Epithelial cell of esophagus (primary cell): ENCODE measurements at regions not wholly inside any gene's neighbourhood (a gene's known extent, or its start where the extent isn't known, plus 50 kb on each side); places are given as distances from the start of the nearest gene placed in this dataset.

Experiments used
- DNase-seq: peaks from one replicate; pipeline ENCODE4 v3.0.0; 2010; ENCODE audit warnings: low read depth
- H3K4me3 ChIP-seq: 2 replicates; pipeline ENCODE4 v1.5.1; 2011; ENCODE audit warnings: mild to moderate bottlenecking, low read length, control low read depth
- CTCF ChIP-seq: IDR thresholded peaks from 2 replicates; pipeline ENCODE4 v1.5.1; 2011; ENCODE audit warnings: low read depth, mild to moderate bottlenecking, low read length, control low read depth, inconsistent platforms; ENCODE audit not compliant: insufficient read depth; ENCODE audit errors: missing control alignments

DNA sequence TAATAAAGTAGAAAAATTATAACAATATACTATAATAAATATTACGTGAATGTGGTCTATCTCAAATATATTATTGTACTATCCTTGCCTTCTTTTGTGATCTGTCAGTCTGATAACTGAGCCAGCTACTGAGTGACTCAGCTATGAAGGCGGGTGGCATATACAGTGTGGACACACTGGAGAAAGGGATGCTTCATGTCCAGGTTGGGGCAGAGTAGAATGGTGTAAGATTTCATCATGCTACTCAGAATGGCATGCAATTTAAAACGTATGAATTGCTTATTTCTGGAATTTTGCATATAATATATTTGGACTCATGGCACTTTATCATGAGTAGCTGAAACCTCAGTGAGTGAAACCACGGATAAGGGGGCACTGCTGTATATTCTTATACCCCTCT lies 172.9 kb upstream of the TBC1D5 start:
- TF ChIP-seq CTCF = no peak
- DNase-seq = peak; percentile 66
- no peak overlapping the region for H3K4me3 ChIP-seq

DNA sequence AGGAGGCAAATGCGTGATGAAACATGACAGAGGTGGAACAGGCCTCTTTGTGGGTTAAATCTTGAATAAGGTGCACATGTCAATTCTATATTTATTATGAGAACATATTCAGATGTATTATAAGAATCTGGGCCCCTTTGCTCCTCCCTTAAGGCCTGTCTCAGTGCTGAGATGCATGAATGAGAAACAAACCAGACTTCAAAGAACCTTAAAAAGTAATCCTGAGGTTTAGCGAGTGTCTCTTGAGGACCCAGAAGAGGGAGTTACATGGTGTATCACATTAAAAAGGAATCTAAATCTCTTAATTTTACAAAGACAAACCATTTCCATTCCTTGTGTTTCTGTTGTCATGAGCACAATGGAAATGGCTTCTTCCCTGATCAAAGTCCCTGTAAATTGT lies 170.9 kb upstream of the TBC1D5 start:
- DNase-seq = no peak
- H3K4me3 ChIP-seq = no peak overlapping the region
- TF ChIP-seq CTCF = no peak

DNA sequence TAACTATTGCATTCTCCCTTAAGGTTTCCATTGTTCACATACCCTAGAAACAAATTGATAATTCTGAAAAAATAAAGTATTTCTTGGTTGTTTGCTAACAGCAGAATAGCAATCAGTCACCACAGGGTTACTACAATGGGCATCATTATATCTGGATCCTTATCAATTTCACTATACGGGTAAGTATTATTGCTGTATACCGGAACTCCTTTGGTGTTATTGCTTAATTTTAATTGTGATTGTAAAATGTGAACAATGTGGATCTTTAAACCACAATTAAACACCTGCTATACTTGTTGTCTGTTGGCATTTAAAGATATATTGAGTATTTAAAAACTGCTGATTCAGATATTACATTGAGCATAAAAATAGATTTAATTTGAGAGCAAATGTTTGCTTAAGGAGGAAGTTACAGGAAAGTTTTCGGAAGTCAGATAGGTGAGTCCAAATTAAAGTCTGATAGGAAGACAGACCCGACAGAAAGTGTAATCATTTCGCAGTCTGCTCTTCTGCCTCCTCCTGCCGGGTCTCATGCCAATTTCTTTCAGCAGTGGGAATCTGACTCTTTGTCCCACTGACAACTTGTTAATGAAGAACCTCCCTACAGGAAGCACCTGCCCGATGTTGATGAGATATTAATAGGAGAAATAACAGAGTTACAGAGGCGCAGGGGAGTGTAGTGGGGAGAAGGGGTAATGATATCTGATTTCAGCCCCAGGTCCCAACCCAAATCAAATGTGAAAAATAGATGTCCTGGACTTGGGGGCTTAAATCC lies 169.7 kb upstream of the TBC1D5 start:
- no peak for TF ChIP-seq CTCF
- no peak overlapping the region for H3K4me3 ChIP-seq
- DNase-seq = no peak

- TF ChIP-seq CTCF = no peak
- no peak overlapping the region for H3K4me3 ChIP-seq
- DNase-seq = no peak
Observed at GRCh38 chr3:17910922-17911321, 168.5 kb upstream of the TBC1D5 start.

DNA sequence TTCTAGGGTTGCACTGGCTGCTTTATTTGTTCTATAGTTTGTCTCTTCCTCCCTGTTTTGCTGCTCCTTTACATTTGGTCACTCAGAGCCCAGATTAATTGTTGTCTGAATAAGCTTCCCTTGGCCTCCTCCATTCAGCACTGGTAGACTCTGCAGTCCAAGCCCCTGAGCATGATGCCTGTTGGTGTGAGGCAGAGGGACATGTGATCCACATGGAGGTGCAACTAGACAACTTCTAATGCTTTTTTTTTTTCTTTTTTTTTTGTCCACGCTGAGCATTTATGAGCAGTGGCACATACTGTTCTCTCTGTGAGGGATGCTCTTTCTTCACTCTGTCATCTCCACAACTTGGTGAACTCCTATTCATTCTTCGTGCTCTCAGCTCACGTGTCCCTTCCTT lies 167.3 kb upstream of the TBC1D5 start:
- no peak for DNase-seq
- no peak overlapping the region for H3K4me3 ChIP-seq
- no peak for TF ChIP-seq CTCF

DNA sequence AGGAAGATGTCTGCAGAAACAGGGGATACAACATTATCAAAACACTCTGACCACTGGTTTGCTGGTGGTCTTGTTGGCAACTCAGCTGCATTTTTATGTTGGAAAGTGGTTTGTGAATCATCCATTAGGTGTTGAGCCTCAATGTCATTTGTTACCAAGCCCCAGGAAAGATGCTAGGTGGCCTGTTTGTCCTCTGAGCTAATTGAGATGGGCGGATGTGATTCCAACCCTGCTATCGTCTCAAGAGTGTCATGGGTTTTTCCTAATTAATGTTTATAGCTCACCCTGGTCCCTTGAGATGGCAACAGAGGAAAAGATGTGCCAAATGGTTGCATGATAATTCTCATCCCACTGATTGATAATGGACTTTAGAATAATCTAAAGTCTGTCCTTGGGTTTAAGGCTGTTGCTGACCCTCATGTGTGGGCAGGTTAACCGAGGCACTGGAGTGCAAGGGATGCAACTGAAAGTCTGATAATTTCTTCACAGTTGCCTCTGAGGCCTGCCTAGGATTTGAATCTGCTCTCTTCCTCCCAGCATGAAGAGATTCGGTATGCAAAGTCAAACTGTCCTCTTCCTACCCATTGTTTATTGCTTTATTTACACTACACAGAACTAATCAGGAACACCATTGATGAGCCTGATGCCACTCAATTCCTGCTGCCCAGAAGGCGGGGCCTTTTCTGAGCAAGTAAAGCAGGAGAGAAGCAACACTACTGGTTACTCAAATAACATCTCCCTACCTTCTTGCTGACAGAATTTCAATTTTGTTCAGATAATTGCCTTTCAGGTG lies 166.2 kb upstream of the TBC1D5 start:
- H3K4me3 ChIP-seq = no peak overlapping the region
- DNase-seq = no peak
- TF ChIP-seq CTCF = no peak

GRCh38 chr3:17905996-17906395 lies 163.6 kb upstream of the TBC1D5 start:
- H3K4me3 ChIP-seq = no peak overlapping the region
- peak; percentile 23 for TF ChIP-seq CTCF
- peak; percentile 8 for DNase-seq
